PFSK-1 (cell line): ENCODE measurements at regions not wholly inside any gene's neighbourhood (a gene's known extent, or its start where the extent isn't known, plus 50 kb on each side); places are given as distances from the start of the nearest gene placed in this dataset.

Source experiments
- POLR2AphosphoS5 ChIP-seq: IDR thresholded peaks from 2 replicates; pipeline ENCODE4 v1.6.1; 2012; ENCODE audit warnings: low read depth, mild to moderate bottlenecking, control low read depth, low read length, moderate library complexity
- TF ChIP-seq, protein P1 (sequence below), 2 experiments: IDR thresholded peaks; 2 replicates each; pipeline versions ENCODE4 v1.6.1 to v1.8.0; 2011 to 2012; ENCODE audit warnings: low read depth in 2 of 2, low read length in 2 of 2, control low read depth in 1 of 2, inconsistent platforms in 1 of 2, mild to moderate bottlenecking in 1 of 2, moderate library complexity in 1 of 2; ENCODE audit not compliant: insufficient read depth in 1 of 2

DNA sequence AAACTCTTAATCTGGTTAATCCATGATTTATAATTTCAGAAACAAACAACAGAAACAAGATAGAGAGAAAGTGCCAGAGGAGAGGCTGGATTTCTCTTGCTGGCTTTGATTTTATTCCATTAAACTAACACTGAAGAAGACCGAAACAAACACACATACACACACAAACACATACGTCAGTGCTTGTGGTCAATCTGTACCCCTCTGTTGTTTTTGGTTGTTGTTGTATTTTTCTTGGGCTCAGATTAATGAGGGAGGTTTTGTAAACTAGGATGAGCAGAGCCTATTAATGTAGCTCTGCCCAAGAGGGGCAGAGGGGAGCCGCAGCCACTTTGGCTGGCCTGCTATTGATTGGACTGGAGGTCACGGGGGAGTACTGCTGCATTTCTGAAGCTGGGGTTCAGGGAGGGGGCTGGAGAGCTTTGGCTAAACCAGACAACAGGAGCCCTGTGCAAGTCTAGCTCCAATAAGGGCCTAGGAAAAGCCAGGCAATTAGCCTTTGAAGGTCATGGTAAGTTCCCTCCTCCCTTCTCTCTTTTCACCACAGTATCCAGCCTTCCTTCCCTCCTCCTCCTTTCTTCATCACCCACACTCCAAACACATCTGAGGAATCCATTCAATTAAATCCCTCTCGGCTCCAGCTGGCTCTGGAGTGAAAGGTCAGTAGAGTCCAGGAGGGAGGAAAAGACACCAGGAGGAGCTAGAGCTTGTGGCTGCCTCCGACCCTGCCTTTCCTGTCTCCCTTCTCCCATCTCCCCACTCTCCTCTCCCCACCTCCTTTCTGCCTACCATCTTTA is 344.1 kb upstream of the LMO3 start:
- TF ChIP-seq POLR2AphosphoS5 = no peak
- TF ChIP-seq, protein P1, sequence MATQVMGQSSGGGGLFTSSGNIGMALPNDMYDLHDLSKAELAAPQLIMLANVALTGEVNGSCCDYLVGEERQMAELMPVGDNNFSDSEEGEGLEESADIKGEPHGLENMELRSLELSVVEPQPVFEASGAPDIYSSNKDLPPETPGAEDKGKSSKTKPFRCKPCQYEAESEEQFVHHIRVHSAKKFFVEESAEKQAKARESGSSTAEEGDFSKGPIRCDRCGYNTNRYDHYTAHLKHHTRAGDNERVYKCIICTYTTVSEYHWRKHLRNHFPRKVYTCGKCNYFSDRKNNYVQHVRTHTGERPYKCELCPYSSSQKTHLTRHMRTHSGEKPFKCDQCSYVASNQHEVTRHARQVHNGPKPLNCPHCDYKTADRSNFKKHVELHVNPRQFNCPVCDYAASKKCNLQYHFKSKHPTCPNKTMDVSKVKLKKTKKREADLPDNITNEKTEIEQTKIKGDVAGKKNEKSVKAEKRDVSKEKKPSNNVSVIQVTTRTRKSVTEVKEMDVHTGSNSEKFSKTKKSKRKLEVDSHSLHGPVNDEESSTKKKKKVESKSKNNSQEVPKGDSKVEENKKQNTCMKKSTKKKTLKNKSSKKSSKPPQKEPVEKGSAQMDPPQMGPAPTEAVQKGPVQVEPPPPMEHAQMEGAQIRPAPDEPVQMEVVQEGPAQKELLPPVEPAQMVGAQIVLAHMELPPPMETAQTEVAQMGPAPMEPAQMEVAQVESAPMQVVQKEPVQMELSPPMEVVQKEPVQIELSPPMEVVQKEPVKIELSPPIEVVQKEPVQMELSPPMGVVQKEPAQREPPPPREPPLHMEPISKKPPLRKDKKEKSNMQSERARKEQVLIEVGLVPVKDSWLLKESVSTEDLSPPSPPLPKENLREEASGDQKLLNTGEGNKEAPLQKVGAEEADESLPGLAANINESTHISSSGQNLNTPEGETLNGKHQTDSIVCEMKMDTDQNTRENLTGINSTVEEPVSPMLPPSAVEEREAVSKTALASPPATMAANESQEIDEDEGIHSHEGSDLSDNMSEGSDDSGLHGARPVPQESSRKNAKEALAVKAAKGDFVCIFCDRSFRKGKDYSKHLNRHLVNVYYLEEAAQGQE (IDR thresholded peaks at IDR 0.05; ENCODE audit: insufficient read depth in 1 of 2, low read depth in 2 of 2, low read length in 2 of 2) = no peak
